Neural cell (in vitro differentiated cells): ENCODE measurements at regions not wholly inside any gene's neighbourhood (a gene's known extent, or its start where the extent isn't known, plus 50 kb on each side); places are given as distances from the start of the nearest gene placed in this dataset.

Source experiments
- CTCF ChIP-seq: fragments of 450-650 bp; IDR thresholded peaks from 2 replicates; pipeline ENCODE4 v1.5.1; 2014; ENCODE audit warnings: antibody characterized with exemption, mild to moderate bottlenecking, moderate library complexity; ENCODE audit not compliant: poor library complexity, severe bottlenecking
- EP300 ChIP-seq: fragments of 450-650 bp; conservative IDR thresholded peaks from 2 replicates; pipeline ENCODE4 v1.6.1; 2014; ENCODE audit warnings: antibody characterized with exemption, mild to moderate bottlenecking, moderate library complexity; ENCODE audit not compliant: poor library complexity, severe bottlenecking
- EZH2 ChIP-seq: fragments of 200-600, 300-800 bp; shearing (Covaris generic), sonication (generic); IDR thresholded peaks from 2 replicates; pipeline ENCODE4 v1.6.1; 2014; ENCODE audit warnings: antibody characterized with exemption, low read length, borderline replicate concordance, mild to moderate bottlenecking; ENCODE audit not compliant: insufficient read depth, poor library complexity, severe bottlenecking
- POLR2AphosphoS5 ChIP-seq: IDR thresholded peaks from 2 replicates; pipeline ENCODE4 v1.6.1; 2012
- RAD21 ChIP-seq: fragments of 450-650 bp; conservative IDR thresholded peaks from 2 replicates; pipeline ENCODE4 v1.6.1; 2014; ENCODE audit warnings: antibody characterized with exemption, mild to moderate bottlenecking, moderate library complexity
- REST ChIP-seq: IDR thresholded peaks from 2 replicates; pipeline ENCODE4 v1.6.1; 2012; ENCODE audit warnings: borderline replicate concordance
- TAF1 ChIP-seq: IDR thresholded peaks from 2 replicates; pipeline ENCODE4 v1.6.1; 2012; ENCODE audit warnings: low read depth

- no peak for TF ChIP-seq CTCF
- no peak for TF ChIP-seq REST
- TF ChIP-seq EP300: no peak
- TF ChIP-seq POLR2AphosphoS5: no peak
- TF ChIP-seq RAD21: no peak
- no peak for TF ChIP-seq EZH2
- no peak for TF ChIP-seq TAF1
Measured at GRCh38 chr14:65892315-65892714, 479.8 kb downstream of the FUT8 start.
